ENCODE measurements at regions not wholly inside any gene's neighbourhood (a gene's known extent, or its start where the extent isn't known, plus 50 kb on each side); places are given as distances from the start of the nearest gene placed in this dataset.

DNA sequence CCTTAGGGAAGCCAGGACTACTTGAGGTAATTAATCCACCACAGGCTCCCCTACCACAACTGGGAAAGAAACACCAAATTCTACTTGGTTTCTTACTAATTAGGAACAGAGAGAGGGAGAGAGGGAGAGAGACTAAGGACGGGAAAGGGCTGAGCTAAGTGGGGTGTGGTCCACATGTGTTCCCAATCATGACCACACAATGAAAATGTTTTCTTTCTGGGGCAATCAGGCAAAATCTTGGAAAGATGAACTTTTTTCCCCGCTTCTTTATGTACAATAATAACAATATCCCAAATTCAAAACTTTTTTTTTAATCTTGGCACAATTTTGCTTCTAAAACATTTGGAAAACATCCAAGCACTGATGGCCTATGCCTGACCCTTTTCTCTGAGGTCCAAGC, 734.4 kb downstream of the MAFB start:
- no peak for DNase-seq

GRCh38 chr20:39946931-39947330, 742.1 kb downstream of the MAFB start:
- no peak for DNase-seq

- DNase-seq: no peak
Measured at GRCh38 chr20:39946053-39946810, 742.8 kb downstream of the MAFB start.

GRCh38 chr20:39944861-39945260, 744.2 kb downstream of the MAFB start:
- no peak for DNase-seq

GRCh38 chr20:39943336-39943735, 745.7 kb downstream of the MAFB start:
- no peak for DNase-seq

DNA sequence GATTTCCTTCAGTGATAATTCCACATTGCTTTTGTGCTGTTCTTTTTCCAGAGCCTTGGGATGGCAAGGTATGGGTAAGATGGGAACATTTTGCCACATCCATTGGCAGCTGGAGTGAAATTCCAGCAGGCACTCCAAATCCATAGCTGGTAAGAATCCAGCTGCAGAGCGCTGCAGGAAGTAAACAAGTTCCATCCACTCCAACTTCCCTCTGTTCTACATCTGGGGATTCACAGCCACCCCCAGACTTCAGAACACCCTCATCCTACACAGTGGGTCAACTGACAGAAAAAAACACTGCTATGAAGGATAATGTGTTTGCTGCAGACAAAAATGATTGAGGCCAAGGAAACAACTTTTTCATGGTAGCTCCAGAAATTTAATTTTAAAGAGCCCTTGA, 747.8 kb downstream of the MAFB start:
- no peak for DNase-seq

DNA sequence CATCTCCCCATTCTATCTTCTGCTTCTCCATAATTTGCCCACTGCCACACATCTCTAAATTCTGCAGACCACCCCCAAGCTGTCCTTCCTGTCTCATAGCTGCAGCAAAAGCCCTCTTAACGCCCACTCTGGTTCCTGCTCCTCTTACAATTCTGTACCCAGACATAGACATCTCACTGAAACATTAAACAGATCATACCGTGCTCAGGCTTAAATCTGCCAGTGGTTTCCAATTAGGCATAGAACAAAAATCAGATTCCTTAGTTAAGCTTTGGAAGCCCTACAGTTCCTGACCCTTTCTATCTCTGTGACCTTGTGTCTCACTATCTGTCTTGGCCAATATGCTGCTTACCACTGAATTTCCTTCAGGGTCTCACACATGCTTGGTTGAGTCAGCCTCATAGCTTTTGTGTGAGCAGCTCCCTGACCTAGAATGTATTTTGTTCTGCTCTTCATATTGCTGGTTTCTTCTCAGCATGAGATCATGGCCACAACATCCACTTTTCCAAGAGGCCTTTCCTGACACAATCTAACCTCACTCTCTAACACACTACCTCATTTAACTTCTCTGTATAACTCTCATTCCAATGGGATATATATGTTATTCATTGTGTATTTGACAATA, 749.7 kb downstream of the MAFB start:
- no peak for DNase-seq

DNA sequence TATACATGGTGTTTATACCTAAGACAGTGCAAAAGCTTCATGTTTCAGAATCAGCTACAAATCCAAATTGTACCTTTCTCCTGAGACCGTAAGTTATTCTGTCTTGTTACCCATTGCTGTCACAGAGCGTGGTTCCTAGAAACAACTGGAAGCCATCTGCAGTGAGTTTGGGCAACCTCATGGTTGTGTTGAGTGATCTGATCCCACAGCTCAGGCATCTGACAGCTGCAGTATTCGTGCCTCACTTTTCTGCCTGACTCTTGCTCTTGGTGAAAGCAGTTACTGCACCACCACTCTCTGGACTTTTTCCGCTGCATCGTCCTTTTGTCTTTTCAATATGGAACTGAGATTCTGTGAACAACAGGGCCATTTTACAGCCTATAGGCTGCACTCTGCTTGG, 752.6 kb downstream of the MAFB start:
- DNase-seq: no peak

DNA sequence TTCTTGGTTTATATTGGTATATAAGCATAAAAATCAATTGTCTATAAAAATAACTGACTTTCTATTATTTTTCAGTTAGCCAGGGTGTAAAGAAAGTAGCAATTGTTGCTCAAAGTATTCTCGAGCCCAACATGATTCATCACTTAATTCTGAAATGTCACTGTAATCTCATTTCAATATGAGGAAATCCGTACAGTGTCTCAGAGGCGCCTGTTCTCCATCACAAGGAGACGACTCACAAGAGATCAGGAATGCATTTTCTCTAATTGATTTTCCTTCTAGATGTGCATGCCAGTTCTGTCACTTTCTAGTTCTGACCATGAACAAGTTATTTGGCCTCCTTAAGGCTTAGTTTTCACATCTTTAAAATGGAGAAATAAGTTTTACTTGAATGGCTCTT, 753.1 kb downstream of the MAFB start:
- DNase-seq: no peak

DNA sequence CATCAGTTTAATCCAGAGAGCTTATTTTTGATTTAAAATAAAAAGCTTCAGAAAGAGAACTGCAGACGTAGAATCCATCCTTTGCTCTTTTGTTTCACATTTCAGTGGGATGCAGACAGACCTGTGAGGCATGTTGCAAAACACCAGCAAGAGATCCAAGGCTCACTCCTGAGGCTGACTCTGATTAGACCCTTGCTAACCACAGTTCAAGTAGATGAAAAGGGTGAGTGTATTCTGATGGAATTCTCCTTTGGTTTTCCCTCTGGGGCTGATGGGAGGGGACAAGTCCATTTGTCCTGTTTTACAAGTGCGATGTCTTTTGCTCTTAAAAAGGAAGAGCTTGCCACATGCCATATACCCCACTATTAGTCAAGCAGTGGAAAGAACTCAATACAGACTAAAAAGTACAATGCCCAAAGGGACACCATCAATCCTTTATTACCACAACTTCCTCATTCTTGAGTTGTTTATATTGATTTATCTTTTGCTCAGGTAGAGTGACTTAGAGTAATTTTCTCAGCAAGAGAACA, 772.7 kb downstream of the MAFB start:
- no peak for DNase-seq

DNA sequence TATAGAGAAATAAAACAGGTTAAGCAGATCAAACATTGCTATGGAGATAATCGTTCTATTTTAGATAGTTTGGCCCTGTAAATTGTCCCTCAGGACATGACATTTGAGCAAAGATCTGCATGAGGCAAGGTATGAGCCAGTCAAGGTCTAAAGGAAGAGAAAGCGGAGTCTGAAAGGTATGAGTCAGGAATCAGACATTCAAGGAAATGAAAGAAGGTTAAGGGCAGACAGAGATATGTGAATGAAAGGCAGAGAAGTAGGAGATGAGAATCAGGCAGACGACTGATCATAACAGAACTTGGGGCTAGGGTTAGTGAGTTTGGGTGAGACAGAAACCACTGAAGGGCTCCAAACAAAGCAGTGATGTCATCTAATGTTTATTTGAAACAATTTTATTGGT, 775.8 kb downstream of the MAFB start:
- DNase-seq: no peak

- no peak for DNase-seq
Measured at GRCh38 chr20:39911497-39911896, 777.5 kb downstream of the MAFB start.

DNA sequence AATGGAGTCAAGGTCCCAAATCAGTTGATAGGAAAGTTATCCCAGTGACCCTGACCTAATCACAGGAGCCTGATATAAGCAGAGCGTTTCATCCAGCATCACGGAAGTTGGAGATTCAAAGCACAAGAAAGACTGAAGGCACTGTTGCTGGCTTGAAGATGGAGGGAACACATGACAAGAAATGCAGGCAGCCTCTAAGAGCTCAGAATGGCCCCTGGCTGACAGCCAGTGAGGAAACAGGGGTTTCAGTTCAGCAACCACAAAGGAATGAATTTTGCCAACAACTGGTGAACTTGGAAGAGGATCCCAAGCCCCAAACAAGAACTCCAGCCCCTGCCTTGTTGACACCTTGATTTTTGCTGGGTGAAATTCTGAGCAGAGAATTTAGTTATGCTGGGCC, 778.5 kb downstream of the MAFB start:
- DNase-seq: no peak

GRCh38 chr20:39909447-39909846, 779.6 kb downstream of the MAFB start:
- no peak for DNase-seq

DNA sequence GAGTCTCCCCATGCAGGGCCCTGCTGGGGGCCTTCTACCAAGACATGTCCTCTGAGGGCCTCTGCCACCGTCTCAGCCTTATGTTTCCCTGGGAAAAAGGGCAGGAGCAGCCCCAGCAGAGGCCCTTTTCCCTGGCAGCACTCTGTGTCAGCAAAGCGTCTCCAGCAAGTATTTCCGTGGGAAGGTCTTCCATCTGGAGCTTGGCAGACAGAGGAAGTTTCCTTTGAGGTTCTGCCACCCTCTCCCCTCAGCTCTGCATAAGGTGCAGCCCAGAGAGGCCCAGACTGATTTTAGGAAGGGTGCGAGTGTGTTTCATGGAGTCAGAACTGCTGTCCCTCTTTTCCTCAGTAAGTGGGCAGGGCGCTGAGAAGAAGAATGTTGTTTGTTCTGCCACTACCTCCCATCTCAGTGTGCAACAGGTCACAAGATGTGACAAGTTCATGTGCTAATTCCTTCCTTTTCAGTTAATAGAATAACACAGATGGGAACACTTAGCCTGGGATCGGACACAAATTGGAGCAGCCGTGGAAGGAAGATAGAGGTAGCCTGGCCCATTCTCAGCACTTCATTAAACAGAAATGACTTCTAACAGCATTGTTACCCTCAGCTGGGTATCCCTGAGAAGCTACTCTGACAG, 784.4 kb downstream of the MAFB start:
- no peak for DNase-seq

DNA sequence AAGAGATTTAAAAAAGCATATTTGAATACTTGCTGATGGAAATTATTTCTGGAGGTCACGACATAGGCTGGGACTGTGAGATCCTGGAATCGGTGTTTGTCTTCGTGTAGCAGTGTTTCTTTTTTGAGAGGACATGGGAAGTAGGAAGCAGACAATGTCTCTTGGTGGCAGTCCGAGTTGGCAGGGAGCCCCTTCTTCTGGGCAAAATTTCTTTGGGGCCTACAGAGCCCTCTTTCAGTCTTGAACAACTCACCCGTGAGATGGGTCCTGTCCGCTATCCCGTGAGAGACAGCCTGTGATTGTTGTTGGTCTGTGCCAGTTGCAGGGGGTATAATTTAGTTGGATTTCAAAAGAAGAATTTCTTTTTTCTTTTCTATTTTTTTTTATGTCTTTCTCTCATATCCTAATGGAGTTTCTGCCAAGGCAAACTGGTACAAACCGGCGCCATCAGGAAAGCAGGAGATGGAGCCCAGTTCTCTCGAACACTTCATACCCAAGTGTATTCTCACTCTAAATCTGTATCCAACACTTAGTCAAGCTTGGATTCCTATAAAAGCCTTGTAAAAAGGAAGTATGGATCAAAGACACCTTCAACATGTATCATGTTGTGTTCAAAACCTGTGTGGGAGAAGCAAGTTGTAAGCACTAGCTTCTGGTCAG, 785.1 kb downstream of the MAFB start:
- DNase-seq: peak; percentile 16

- DNase-seq: no peak
Measured at GRCh38 chr20:39899881-39900280, 789.2 kb downstream of the MAFB start.

DNA sequence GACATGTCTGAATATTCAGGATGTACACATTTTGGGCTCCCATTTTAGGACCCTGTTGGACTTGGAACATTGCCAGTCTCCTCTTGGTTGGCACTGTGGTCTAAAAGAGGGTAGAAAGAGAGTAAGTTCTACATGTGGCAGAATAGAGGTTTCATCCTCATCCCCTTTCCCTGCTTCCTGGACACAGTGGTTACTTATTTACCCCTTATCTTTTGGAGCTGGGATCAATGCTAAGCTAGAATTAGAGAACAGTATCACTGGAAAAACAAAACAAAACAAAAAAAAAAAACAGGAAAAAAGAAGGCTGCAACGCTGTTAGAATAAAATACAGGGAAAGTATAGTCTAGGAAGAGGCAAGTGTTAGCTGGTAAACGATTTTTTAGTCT, 790.6 kb downstream of the MAFB start:
- DNase-seq: no peak

DNA sequence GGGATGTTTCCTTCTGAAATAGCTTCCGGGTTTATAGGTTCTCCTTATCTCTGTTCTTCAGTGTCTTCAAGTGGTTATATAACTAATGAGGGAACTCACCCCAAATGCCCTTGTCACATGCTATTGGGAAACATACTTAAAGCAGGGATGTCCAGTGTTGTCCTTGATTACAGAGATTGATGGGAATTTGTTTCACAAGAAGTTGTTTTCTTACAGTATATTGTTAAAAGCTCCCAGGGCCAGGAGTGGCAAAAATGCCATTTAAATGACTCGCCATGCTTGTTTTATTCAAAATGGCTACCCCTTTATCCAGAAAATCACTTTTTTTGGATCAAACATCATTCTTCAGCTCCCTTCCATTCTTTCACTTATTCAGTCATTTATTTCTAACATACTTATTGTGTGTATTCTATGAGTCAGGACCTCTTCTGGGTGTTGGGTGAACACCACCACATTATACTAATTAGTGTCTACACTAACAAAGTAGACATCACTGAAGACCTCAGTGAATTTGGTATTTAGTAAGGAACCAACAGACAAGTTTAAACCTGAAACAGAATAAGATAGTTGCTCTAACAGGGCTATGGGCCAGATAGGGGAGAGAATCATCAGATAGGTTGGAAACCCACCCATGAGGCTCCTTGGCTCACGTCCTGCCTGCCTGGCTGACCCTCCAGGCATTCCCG, 791.1 kb downstream of the MAFB start:
- peak; percentile 32 for DNase-seq

- DNase-seq: no peak
Measured at GRCh38 chr20:39897058-39897457, 792.0 kb downstream of the MAFB start.

DNA sequence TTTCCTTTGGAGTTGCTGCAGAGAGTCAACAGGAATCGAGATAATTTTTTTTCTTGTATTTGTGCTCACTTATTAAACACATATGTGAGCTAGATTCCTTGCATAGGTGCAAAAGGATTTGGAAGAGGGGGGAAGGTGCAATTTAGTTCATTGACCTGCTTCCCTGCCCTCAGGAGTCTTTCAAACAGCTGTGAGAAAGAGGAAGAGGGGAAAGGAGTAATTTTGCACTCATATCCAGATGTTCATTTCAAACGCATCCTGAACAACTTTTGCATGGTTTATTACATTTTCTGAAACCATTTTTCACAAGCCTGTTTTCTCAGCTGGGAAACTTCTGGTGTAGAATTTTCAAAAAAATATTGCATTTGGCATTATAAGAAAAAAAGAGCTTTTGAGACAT, 795.0 kb downstream of the MAFB start:
- DNase-seq: no peak

DNA sequence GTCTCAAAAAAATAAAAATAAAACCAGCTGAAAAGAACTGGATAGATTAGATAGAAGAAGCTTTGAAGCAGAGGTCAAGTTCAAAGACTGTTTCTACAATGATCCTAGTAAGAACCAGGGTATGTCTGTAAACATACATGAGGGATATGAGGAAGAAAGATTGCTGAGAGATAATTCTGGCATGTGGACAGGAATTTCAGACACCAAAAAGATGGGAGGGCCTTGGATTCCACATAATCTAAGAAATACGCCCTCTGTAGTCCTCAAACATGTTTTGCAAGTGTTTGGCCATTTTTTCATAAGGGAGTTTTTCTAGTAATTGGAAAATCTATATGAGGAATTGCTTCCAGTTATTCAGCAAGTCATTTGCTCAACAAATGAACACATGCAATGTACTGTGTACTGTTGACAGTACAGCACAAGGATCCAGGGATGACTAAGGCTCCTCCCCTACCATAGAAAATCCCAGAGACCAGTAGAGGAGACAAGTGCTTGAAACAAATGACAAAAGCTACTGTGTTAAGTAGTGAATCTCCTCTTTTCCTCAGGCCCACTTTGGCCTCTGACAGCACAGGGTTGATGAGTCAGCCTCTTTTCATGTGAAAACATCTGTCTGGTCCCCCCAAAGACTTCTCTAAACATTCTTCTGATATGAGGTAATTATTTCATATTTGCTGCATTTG, 795.9 kb downstream of the MAFB start:
- DNase-seq: no peak

Measured in NCI-H446 treated with DMSO at 0.1 percent for 48 hours (cell line).